K562 (cell line): ENCODE measurements at regions not wholly inside any gene's neighbourhood (a gene's known extent, or its start where the extent isn't known, plus 50 kb on each side); places are given as distances from the start of the nearest gene placed in this dataset.

Experiments used
- ATAC-seq: fragments of 200-7000 bp; cut with Tn5 transposase; 3 replicates; pipeline ENCODE4 v1.9.1; 2020; ENCODE audit warnings: moderate library complexity
- BruUV-seq: library from RNA; stranded (reverse); fragments of 400-500 nt; replicated peaks from 2 replicates; lab custom pipeline; 2021; lab: Mats Ljungman, UMichigan
- CTCF ChIA-PET: fragments of 300-600 bp; formaldehyde crosslinking; extraction: SDS; loops from one replicate; lab custom pipeline; 2021; ENCODE audit warnings: low intra/inter-chr PET ratio; lab: Yijun Ruan, JAX
- POLR2A ChIA-PET: fragments of 300-600, 350-650 bp; sonication (Branson Sonifier 250); formaldehyde crosslinking; extraction: SDS; loops from one replicate; lab custom pipeline; 2021; ENCODE audit warnings: antibody characterized with exemption, inconsistent platforms; lab: Yijun Ruan, JAX
- DNase-seq, 4 experiments: peaks; one replicate each; pipeline versions ENCODE4 v3.0.0 to v3.0.0-alpha.2; 2011 to 2018; ENCODE audit warnings: low spot score in 3 of 4, mixed read lengths in 3 of 4; ENCODE audit errors: extremely low read depth in 1 of 4
- FAIRE-seq: peaks from 2 replicates; lab custom pipeline; 2011; peaks lifted over from hg19 to GRCh38; lab: Jason Lieb, UNC
- H2AFZ ChIP-seq: 2 replicates; pipeline ENCODE4 v1.6.0; 2011; ENCODE audit warnings: low read depth, low read length, control low read depth, inconsistent platforms
- H3K27ac ChIP-seq: fragments of 200-600 bp; 3 replicates; pipeline ENCODE4 v1.8.0; 2011; ENCODE audit warnings: low read depth, mild to moderate bottlenecking, control low read depth, inconsistent platforms, low read length, moderate library complexity, mixed read lengths; ENCODE audit errors: extremely low read depth
- H3K27me3 ChIP-seq, 2 experiments: fragments of 300-600 bp in 1 of 2; 2 replicates in 1 of 2; 3 replicates in 1 of 2; pipeline versions ENCODE4 v1.6.0 to v1.8.0; 2011; ENCODE audit warnings: inconsistent platforms in 2 of 2, low read length in 2 of 2, mild to moderate bottlenecking in 1 of 2, mixed read lengths in 1 of 2, moderate library complexity in 1 of 2; ENCODE audit not compliant: control insufficient read depth in 2 of 2, insufficient read depth in 2 of 2
- H3K36me3 ChIP-seq: fragments of 300-600 bp; 3 replicates; pipeline ENCODE4 v1.8.0; 2011; ENCODE audit warnings: mild to moderate bottlenecking, low read length, inconsistent platforms; ENCODE audit not compliant: control insufficient read depth, insufficient read depth
- H3K4me1 ChIP-seq, 2 experiments: fragments of 200-600 bp in 1 of 2; replicated peaks in 1 of 2; 2 replicates in 1 of 2; 3 replicates in 1 of 2; pipeline versions ENCODE4 v1.5.1 to v1.8.0; 2011; ENCODE audit warnings: inconsistent platforms in 2 of 2, low read length in 2 of 2, mild to moderate bottlenecking in 1 of 2, mixed read lengths in 1 of 2, moderate library complexity in 1 of 2; ENCODE audit not compliant: control insufficient read depth in 2 of 2, insufficient read depth in 2 of 2
- H3K4me2 ChIP-seq: 2 replicates; pipeline ENCODE4 v1.6.1; 2011; ENCODE audit warnings: low read length, control low read depth, inconsistent platforms, mixed read lengths; ENCODE audit not compliant: insufficient read depth
- H3K4me3 ChIP-seq: fragments of 200-600 bp; sonication (generic), shearing (Covaris generic); 2 replicates; pipeline ENCODE4 v1.5.1; 2016; ENCODE audit warnings: control low read depth, inconsistent platforms
- H3K79me2 ChIP-seq: fragments of 200-600 bp; 3 replicates; pipeline ENCODE4 v1.8.0; 2011; ENCODE audit warnings: low read length, inconsistent platforms; ENCODE audit not compliant: control insufficient read depth, insufficient read depth
- H3K9ac ChIP-seq, 2 experiments: 2 replicates each; pipeline versions ENCODE4 v1.6.0 to v1.6.1; 2011; ENCODE audit warnings: low read depth in 2 of 2, low read length in 2 of 2, control low read depth in 1 of 2, inconsistent platforms in 1 of 2, mild to moderate bottlenecking in 1 of 2, mixed read lengths in 1 of 2; ENCODE audit not compliant: insufficient read depth in 1 of 2
- H3K9me1 ChIP-seq: one replicate; pipeline ENCODE4 v1.6.0; 2011; ENCODE audit warnings: inconsistent platforms, mild to moderate bottlenecking, low read length, moderate library complexity; ENCODE audit not compliant: control insufficient read depth, insufficient read depth
- H3K9me3 ChIP-seq: replicated peaks from 2 replicates; pipeline ENCODE4 v1.5.1; 2011; ENCODE audit warnings: low read depth, low read length, inconsistent platforms; ENCODE audit not compliant: control insufficient read depth, insufficient read depth
- H4K20me1 ChIP-seq: replicated peaks from 2 replicates; pipeline ENCODE4 v1.6.1; 2011; ENCODE audit warnings: low read length, inconsistent platforms, mixed read lengths; ENCODE audit not compliant: control insufficient read depth, insufficient read depth
- CCNT2 ChIP-seq: IDR thresholded peaks from 2 replicates; pipeline ENCODE4 v1.6.1; 2011; ENCODE audit warnings: borderline replicate concordance, low read depth, mild to moderate bottlenecking, moderate library complexity, mixed read lengths, low read length; ENCODE audit not compliant: insufficient read length; ENCODE audit errors: extremely low read depth
- ESRRB ChIP-seq: fragments of 250-450 bp; sonication (Bioruptor Pico); IDR thresholded peaks from 2 replicates; pipeline ENCODE4 v1.5.0; 2020; ENCODE audit warnings: mild to moderate bottlenecking, moderate library complexity, borderline replicate concordance
- FOS ChIP-seq: IDR thresholded peaks from 3 replicates; pipeline ENCODE4 v1.6.1; 2011; ENCODE audit not compliant: insufficient read length; ENCODE audit errors: extremely low read depth
- FUS ChIP-seq: fragments of 200-400 bp; formaldehyde crosslinking; optimal IDR thresholded peaks from 2 replicates; pipeline ENCODE3; 2017; ENCODE audit warnings: low read depth, low read length
- JUND ChIP-seq, 2 experiments: IDR thresholded peaks; 2 replicates in 1 of 2; 3 replicates in 1 of 2; pipeline ENCODE4 v1.6.1; 2011; ENCODE audit warnings: borderline replicate concordance in 2 of 2, low read depth in 2 of 2, low read length in 2 of 2, improper control_type of control experiment in 1 of 2, missing biosample characterization in 1 of 2, missing genetic modification characterization in 1 of 2, missing genetic modification reagents in 1 of 2
- KAT8 ChIP-seq: fragments of 450-650 bp; IDR thresholded peaks from 2 replicates; pipeline ENCODE4 v1.6.1; 2016; ENCODE audit warnings: low read depth, mild to moderate bottlenecking
- KLF10 ChIP-seq: fragments of 250-450 bp; sonication (Bioruptor Pico); IDR thresholded peaks from 2 replicates; pipeline ENCODE4 v1.6.1; 2021; ENCODE audit warnings: matching md5 sums
- MAFK ChIP-seq: IDR thresholded peaks from 2 replicates; pipeline ENCODE4 v1.6.1; 2011; ENCODE audit warnings: low read length, improper control_type of control experiment
- NCOA2 ChIP-seq, 2 experiments: fragments of 450-650 bp; IDR thresholded peaks; 2 replicates each; pipeline ENCODE4 v1.6.1; 2018; ENCODE audit warnings: mild to moderate bottlenecking in 2 of 2, moderate library complexity in 1 of 2; ENCODE audit not compliant: partially characterized antibody in 2 of 2
- NELFE ChIP-seq: IDR thresholded peaks from 2 replicates; pipeline ENCODE4 v1.6.1; 2011; ENCODE audit warnings: mild to moderate bottlenecking; ENCODE audit not compliant: insufficient read depth, insufficient read length
- POLR3G ChIP-seq: IDR thresholded peaks from 2 replicates; pipeline ENCODE4 v1.6.1; 2011; ENCODE audit not compliant: insufficient read length, insufficient replicate concordance; ENCODE audit errors: extremely low read depth
- SP2 ChIP-seq: IDR thresholded peaks from 2 replicates; pipeline ENCODE4 v1.6.1; 2011; ENCODE audit warnings: mild to moderate bottlenecking, low read depth, low read length, moderate library complexity; ENCODE audit not compliant: poor library complexity, severe bottlenecking; ENCODE audit errors: extremely low read depth
- TFE3 ChIP-seq: fragments of 450-650 bp; formaldehyde crosslinking; IDR thresholded peaks from 2 replicates; pipeline ENCODE4 v1.4.0; 2020; ENCODE audit warnings: mild to moderate bottlenecking, mixed read lengths
- XRCC3 ChIP-seq: fragments of 450-650 bp; IDR thresholded peaks from 2 replicates; pipeline ENCODE4 v1.6.1; 2017; ENCODE audit warnings: mild to moderate bottlenecking, moderate library complexity
- ZBTB17 ChIP-seq: fragments of 450-650 bp; formaldehyde crosslinking; IDR thresholded peaks from 2 replicates; pipeline ENCODE4 v1.4.0; 2020; ENCODE audit warnings: mild to moderate bottlenecking
- ZNF121 ChIP-seq: sonication (generic); formaldehyde crosslinking; conservative IDR thresholded peaks from 2 replicates; pipeline ENCODE4 v1.8.0; 2022; ENCODE audit warnings: missing genetic modification reagents
- ZNF75A ChIP-seq: fragments of 450-650 bp; formaldehyde crosslinking; IDR thresholded peaks from 2 replicates; pipeline ENCODE4 v1.4.0; 2020; ENCODE audit warnings: mild to moderate bottlenecking
- WGBS: fragments of 100-300 bp; shearing (Covaris generic); methylation state at CpG from one replicate; pipeline ENCODE4 v1.1.6; 2016; ENCODE audit warnings: low coverage, mixed read lengths; ENCODE audit not compliant: insufficient coverage; ENCODE audit errors: missing lambda C conversion rate; 5-methylcytosine and 5-hydroxymethylcytosine counted together
- in situ Hi-C: fragments of 300-500 bp; cut with MboI; formaldehyde crosslinking; loops from 4 replicates; pipeline ENCODE4 v1.15.0; 2018; ENCODE audit warnings: inconsistent platforms, mixed read lengths
- intact Hi-C: fragments of 100-400 bp; cut with micrococcal nuclease; formaldehyde crosslinking; loops from 2 replicates; pipeline ENCODE4 v1.14.2; 2022

DNA sequence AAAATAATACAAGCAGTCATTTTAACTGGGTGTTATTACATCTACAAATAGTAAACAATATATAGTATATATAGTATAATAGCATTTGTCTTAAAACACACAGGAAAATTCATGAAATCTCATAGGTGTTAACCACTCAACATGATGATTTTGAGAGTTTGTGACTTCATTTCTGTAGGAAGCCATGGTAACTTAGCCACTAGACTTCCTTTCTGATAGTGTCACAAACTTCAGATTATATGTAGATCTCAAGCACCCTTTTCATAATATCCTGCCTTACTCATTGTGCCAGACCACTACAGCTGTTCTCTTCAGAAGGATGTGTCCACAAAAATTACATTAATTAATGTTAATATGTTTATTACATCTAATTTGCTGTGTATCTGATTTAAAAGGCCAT, 1250.6 kb downstream of the ADGRL3 start:
- intact Hi-C loops (no loop called here), in situ Hi-C loops (no loop called here)
- no peak overlapping the region for H3K27ac ChIP-seq
- no peaks in the 10 kb centered on the region for H3K9me3 ChIP-seq
- H3K79me2 ChIP-seq: no peaks in the 10 kb centered on the region
- H3K4me2 ChIP-seq: no peak overlapping the region
- BruUV-seq: no TSS peak
- CTCF ChIA-PET: no interaction called here
- H3K4me1 ChIP-seq: no peaks in the 10 kb centered on the region
- FAIRE-seq (no peak), DNase-seq (no peak), ATAC-seq (no peak)
- POLR2A ChIA-PET: no interaction called here
- H3K9ac ChIP-seq: no peak overlapping the region
- no peaks in the 10 kb centered on the region for H3K36me3 ChIP-seq
- no peak overlapping the region for H2AFZ ChIP-seq
- no peak overlapping the region for H3K4me3 ChIP-seq
- no peaks in the 10 kb centered on the region for H3K9me1 ChIP-seq
- H3K27me3 ChIP-seq: no peaks in the 10 kb centered on the region
- TF ChIP-seq ZNF121 (CRISPR knock-in tag) (no peak), NELFE (no peak), MAFK (no peak), JUND (IDR thresholded peaks at IDR 0.05; ENCODE audit: borderline replicate concordance, low read depth, low read length) (no peak), JUND (tag; IDR thresholded peaks at IDR 0.05; ENCODE audit: borderline replicate concordance, low read depth, low read length) (no peak)
- no peaks in the 10 kb centered on the region for H4K20me1 ChIP-seq

DNA sequence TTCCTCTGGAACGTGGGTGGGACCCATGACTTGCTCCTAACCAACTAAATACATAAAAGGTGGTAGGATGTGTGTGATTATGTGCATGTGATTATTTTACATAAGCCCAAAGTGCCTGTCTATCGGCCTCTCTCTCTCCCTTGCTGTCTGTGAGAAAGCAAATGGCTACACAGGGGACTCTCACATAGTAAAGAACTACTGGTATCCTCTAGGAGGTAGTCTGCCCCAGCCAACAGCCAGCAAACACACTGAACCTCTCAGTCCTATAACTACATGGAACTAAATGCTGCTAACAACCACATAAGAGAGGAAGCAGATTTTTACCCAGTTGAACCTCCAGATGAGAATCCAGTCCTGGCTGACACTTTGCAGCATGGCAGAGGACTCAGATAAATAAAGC, 1249.4 kb downstream of the ADGRL3 start:
- no peak overlapping the region for H2AFZ ChIP-seq
- WGBS: 0% methylated on average over 1 of the region's 2 CpGs
- no peak for DNase-seq
- no peak overlapping the region for H3K4me3 ChIP-seq
- no peak for ATAC-seq
- H3K27ac ChIP-seq: no peak overlapping the region
- intact Hi-C loops: no loop called here
- H3K27me3 ChIP-seq: no peaks in the 10 kb centered on the region
- H3K79me2 ChIP-seq: no peaks in the 10 kb centered on the region
- ChIA-PET POLR2A (no interaction called here), CTCF (no interaction called here)
- no peaks in the 10 kb centered on the region for H3K9me3 ChIP-seq
- FAIRE-seq: no peak
- no peak overlapping the region for H3K4me2 ChIP-seq
- H3K4me1 ChIP-seq: no peaks in the 10 kb centered on the region
- H3K36me3 ChIP-seq: no peaks in the 10 kb centered on the region
- TF ChIP-seq POLR3G (no peak), NCOA2 (IDR thresholded peaks at IDR 0.05; ENCODE audit: partially characterized antibody in 2 of 2) (no peak), FUS (no peak), TFE3 (CRISPR knock-in tag) (no peak), KLF10 (CRISPR knock-in tag) (no peak), ZBTB17 (CRISPR knock-in tag) (no peak), SP2 (no peak), FOS (no peak), ZNF75A (CRISPR knock-in tag) (no peak), ESRRB (CRISPR knock-in tag) (no peak), CCNT2 (no peak), KAT8 (no peak), XRCC3 (no peak)
- in situ Hi-C loops: no loop called here
- H4K20me1 ChIP-seq: no peaks in the 10 kb centered on the region
- BruUV-seq: no TSS peak
- no peaks in the 10 kb centered on the region for H3K9me1 ChIP-seq
- H3K9ac ChIP-seq: no peak overlapping the region
